ENCODE measurements at regions not wholly inside any gene's neighbourhood (a gene's known extent, or its start where the extent isn't known, plus 50 kb on each side); places are given as distances from the start of the nearest gene placed in this dataset.

DNA sequence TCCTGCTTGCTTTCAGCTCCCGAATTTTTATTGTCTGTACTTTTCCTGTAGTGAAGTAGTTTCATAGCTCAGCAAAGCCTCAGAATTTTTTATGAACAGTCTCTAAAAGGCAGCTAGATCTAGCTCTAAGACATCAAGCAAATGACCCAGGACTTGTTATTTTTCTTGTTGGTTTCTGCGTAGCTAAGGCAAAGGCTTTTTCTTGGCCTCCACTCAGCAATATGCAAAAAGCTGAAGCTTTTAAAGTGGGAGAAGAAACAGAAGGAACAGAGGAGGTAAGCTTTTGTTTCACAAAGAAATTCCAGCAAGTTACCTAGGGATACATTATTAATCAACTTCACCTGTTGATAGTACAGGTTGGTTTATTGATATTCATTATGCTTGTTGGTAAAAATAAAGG is 235.9 kb downstream of the PCDH20 start:
- intact Hi-C loops (cut with DNase I): no loop called here
- Histone ChIP-seq H3K4me1 (no peaks in the 10 kb centered on the region), H3K27ac (no peak overlapping the region)

DNA sequence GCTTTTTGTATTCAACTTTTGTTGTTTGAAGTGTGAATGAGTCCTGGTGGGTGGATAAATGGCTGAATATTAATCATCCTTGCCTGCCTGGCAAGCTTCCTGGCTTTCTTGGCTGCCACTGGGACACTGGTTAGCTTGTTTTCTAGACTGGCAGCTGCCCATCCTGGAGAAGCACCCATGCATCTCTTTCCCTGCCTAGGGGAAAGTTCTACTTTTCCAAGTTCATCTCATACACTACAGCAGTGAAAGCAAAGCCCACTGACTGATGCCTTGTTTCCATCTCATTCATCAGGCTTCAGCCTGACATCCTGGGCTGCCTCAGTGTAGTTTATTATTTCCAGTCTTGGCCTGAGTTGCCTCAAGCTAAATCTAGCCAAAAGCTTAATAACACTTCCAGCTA is 244.8 kb downstream of the PCDH20 start:
- TF ChIP-seq POLR2A (IDR thresholded peaks at IDR 0.05) (no peak), CTCF (IDR thresholded peaks at IDR 0.05) (no peak)
- Histone ChIP-seq H3K4me1 (no peaks in the 10 kb centered on the region), H3K36me3 (no peaks in the 10 kb centered on the region), H3K27ac (no peak overlapping the region), H3K27me3 (no peaks in the 10 kb centered on the region), H3K9me3 (no peaks in the 10 kb centered on the region), H3K4me3 (no peak overlapping the region)
- no peak for DNase-seq
- intact Hi-C loops (cut with DNase I): no loop called here

More for the DNA sequence above, 235.9 kb downstream of the PCDH20 start:
- Histone ChIP-seq H3K36me3 (no peaks in the 10 kb centered on the region), H3K27me3 (no peaks in the 10 kb centered on the region), H3K9me3 (no peaks in the 10 kb centered on the region), H3K4me3 (no peak overlapping the region)
- TF ChIP-seq CTCF (IDR thresholded peaks at IDR 0.05): no peak
- TF ChIP-seq POLR2A (IDR thresholded peaks at IDR 0.05): no peak
- 59 to 63% methylated on average over 2 of the region's 2 CpGs for WGBS, 2 donors
- DNase-seq: no peak

- intact Hi-C loops (cut with DNase I): no loop called here
- TF ChIP-seq CTCF (IDR thresholded peaks at IDR 0.05) (no peak), POLR2A (IDR thresholded peaks at IDR 0.05) (no peak)
- H3K9me3 ChIP-seq: no peaks in the 10 kb centered on the region
- H3K36me3 ChIP-seq: no peaks in the 10 kb centered on the region
- no peaks in the 10 kb centered on the region for H3K4me1 ChIP-seq
- H3K27me3 ChIP-seq: no peaks in the 10 kb centered on the region
- DNase-seq: no peak
- 47 to 48% methylated on average over 1 of the region's 1 CpG for WGBS, 2 donors
- no peak overlapping the region for H3K27ac ChIP-seq
- no peak overlapping the region for H3K4me3 ChIP-seq
These were observed 253.0 kb downstream of the PCDH20 start for GRCh38 chr13:61162636-61163035.

- no peaks in the 10 kb centered on the region for H3K36me3 ChIP-seq
- no peak overlapping the region for H3K27ac ChIP-seq
- H3K27me3 ChIP-seq: no peaks in the 10 kb centered on the region
- no peak overlapping the region for H3K4me3 ChIP-seq
- TF ChIP-seq CTCF (IDR thresholded peaks at IDR 0.05): no peak
- no peak for TF ChIP-seq POLR2A (IDR thresholded peaks at IDR 0.05)
- no peak for DNase-seq
- WGBS, 2 donors: 62 to 82% methylated on average over 3 of the region's 3 CpGs
- H3K4me1 ChIP-seq: no peaks in the 10 kb centered on the region
- intact Hi-C loops (cut with DNase I): no loop called here
- no peaks in the 10 kb centered on the region for H3K9me3 ChIP-seq
These were observed 253.5 kb downstream of the PCDH20 start for GRCh38 chr13:61162106-61162505.

DNA sequence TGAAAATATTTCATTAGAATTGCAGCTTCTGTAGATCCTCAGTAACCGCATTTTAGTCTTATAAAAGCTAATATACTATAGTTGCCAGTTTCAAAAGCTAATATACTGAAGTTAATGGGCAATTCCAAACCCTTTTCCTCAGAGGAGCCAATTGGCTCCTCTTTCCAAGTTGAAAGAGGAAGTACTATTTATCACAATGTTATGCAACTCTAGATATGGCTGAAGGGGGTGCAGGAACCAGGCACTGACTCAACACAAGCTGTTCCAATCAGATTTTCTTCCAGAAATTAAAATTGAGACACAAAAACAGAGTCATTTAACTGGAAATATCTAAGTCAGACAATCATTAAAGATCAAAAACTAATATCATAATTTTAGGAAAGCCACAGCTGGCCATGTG is 258.9 kb downstream of the PCDH20 start:
- no peak overlapping the region for H3K27ac ChIP-seq
- no peaks in the 10 kb centered on the region for H3K36me3 ChIP-seq
- H3K27me3 ChIP-seq: no peaks in the 10 kb centered on the region
- no peaks in the 10 kb centered on the region for H3K4me1 ChIP-seq
- H3K4me3 ChIP-seq: no peak overlapping the region
- intact Hi-C loops (cut with DNase I): no loop called here
- no peak for DNase-seq
- no peaks in the 10 kb centered on the region for H3K9me3 ChIP-seq
- TF ChIP-seq POLR2A (IDR thresholded peaks at IDR 0.05) (no peak), CTCF (IDR thresholded peaks at IDR 0.05) (no peak)
- 52 to 86% methylated on average over 1 of the region's 1 CpG for WGBS, 2 donors

Data from esophagus squamous epithelium (tissue), 5 donors.